Sciatic nerve (tissue), 2 donors: ENCODE measurements at regions not wholly inside any gene's neighbourhood (a gene's known extent, or its start where the extent isn't known, plus 50 kb on each side); places are given as distances from the start of the nearest gene placed in this dataset.

Experiments used
- ATAC-seq: fragments of 200-7000 bp; cut with Tn5 transposase; one replicate; pipeline ENCODE4 v1.9.1; 2020; ENCODE audit warnings: mild to moderate bottlenecking, moderate library complexity
- DNase-seq: peaks from one replicate; pipeline ENCODE4 v3.0.0-alpha.2; 2020; ENCODE audit warnings: low spot score
- intact Hi-C: fragments of 100-400 bp; cut with DNase I; formaldehyde crosslinking; loops from one replicate; pipeline ENCODE4 v1.14.2; 2022
- donor health status: DM: no; HTN: no; CAD: no.
- donor health status: DM: no; HTN: no; CAD: no.

DNA sequence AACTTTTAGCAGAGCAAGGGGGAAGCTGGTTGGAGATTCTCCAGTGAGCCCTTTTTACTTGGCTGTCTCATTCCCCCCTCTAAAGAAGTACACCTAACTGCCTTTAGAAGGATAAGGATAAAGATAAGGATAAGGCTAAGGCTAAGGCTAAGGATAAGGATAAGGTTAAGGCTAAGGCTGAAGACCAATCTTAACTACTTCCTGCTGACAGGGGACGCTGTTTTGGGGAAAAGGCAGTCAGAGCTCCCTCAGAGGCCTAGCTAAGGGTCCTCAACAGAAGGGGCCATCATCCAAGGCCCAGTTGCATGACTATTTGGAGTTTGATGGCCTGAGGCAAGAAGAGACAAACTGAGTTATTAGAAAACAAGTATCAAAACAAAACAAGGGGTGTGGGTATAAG, 94.3 kb upstream of the ARPP21 start:
- ATAC-seq (no peak), DNase-seq (no peak)
- intact Hi-C loops: no loop called here

DNA sequence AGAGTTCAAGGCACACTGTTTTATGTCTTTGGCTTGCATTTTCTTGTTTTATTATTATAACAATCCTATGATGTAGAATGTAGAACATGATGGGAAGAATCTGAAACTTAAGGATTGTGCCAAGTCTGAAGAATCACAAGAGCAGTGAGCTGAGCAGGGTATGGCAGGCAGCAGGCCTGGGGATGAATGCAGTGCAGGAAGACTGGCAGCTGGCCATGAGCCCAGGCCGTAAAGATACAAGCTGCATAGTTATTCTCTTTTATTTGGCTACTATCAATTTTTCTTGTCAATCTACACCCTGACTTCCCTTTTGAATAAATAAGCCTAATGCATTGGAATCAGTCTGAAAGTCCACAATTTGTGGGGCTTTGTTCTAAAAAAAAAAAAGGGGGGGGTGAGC, 89.6 kb upstream of the ARPP21 start:
- intact Hi-C loops: no loop called here
- DNase-seq: no peak
- no peak for ATAC-seq

DNA sequence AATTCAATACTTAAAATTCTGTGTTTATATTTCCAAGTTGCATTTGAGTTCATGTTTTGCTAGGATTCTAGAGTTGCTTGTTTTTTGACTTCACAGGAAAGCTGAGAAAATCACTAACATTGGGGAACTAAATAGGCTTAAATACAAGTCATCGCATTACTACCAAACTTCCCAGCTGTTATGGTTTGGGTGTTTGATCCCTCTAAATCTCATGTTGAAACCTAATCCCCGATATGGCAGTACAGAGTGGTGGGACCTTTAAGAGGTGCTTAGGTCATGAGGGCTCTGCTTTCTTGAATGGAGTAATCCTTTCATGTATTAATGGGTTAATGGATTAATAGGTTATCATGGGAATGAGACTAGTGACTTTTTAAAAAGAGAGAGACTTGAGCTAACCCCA, 77.2 kb upstream of the ARPP21 start:
- DNase-seq: no peak
- no peak for ATAC-seq
- intact Hi-C loops: no loop called here

DNA sequence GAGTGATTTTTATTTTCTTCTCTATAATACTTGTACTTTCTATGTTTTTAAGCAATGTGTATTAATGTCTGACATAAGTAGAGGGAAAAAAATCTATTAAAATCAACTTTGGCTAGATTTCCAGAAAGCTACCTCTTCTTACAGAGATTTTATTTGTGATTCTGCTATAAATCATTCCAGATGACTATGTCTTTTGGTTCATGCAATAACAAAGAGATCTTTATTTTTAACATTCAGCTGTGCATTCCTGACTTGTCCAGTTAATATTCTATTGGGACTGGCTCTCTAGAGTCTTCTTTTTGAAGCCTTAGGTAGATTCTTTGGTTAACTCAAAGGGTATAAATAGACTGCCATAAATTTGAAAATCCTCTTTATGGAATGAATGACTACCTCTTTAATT, 74.3 kb upstream of the ARPP21 start:
- ATAC-seq (no peak), DNase-seq (no peak)
- intact Hi-C loops: no loop called here
